Stimulated activated CD8-positive, alpha-beta memory T cell treated with anti-CD3 and anti-CD28 coated beads, Interleukin-4, amount 100 ng/mL, for 24 hours (primary cell): ENCODE measurements at regions not wholly inside any gene's neighbourhood (a gene's known extent, or its start where the extent isn't known, plus 50 kb on each side); places are given as distances from the start of the nearest gene placed in this dataset.
"Not testable (repeated sequence)": the region's sequence is repeated elsewhere in the genome, so short reads cannot be mapped to it uniquely, and the experiment has no call there.

Experiments
- DNase-seq: peaks from one replicate; pipeline ENCODE4 v3.0.0-alpha.2; 2020; ENCODE audit warnings: low read depth

- not testable (repeated sequence) for DNase-seq
Observed at GRCh38 chr4:9702696-9703095, 78.7 kb upstream of the DRD5 start.

DNA sequence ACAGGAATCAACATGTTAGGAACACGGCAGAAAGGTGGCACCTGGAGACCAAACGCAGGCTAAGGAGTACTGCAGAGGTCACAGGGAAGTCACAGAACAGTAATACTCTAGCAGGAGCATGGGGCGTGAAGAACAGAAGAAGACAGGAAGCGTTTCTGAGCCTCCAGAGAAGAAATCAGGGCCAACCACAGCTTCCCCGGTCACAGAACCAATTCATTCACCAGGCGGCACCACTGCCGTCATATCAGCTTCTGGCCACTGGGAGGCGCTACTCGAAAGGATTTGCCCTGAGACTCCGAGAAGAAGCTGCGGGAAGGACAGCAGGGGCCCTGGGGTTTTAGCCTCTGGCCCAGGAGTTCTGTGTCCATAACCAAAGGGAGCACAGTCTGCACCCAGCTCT is 78.0 kb upstream of the DRD5 start:
- peak; percentile 42 for DNase-seq

GRCh38 chr4:9704126-9704525 is 77.3 kb upstream of the DRD5 start:
- not testable (repeated sequence) for DNase-seq

DNA sequence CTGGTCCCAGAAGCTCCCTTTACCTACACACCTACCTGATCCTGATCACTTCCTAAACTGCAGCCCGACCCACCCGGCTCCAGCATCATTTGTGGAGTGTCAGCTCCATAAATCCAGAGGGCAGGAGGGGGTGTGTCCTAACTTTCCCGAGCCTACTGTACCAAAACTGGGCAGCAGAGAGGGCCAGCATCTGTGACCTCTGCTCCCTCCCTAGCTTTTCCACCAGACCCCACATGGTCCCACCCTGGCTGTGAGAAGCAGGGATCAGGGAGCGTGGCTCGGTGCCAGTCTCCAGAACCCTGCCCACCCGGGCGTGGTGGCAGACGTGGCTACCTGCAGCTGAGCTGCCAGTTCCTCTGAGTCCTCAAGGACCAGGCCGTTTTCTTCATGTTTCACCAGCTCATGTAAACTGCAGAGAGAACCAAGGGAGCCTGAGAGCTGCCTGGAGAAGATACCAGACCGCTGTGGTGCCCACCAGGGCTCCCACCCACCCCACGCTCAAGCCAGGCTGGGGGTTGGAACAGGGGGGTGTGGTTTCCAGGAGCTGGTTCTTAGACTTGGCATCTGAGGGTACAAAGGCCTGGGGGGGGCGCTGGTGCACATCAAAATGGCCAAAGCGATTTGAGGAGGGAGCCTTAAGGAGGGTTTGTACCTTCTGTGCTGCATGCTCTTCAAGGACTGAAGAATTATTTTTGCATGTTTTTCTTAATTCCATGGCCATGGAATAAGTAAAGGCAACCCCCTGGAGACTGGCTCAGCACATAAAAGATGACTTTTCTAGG is 76.7 kb upstream of the DRD5 start:
- no peak for DNase-seq

DNA sequence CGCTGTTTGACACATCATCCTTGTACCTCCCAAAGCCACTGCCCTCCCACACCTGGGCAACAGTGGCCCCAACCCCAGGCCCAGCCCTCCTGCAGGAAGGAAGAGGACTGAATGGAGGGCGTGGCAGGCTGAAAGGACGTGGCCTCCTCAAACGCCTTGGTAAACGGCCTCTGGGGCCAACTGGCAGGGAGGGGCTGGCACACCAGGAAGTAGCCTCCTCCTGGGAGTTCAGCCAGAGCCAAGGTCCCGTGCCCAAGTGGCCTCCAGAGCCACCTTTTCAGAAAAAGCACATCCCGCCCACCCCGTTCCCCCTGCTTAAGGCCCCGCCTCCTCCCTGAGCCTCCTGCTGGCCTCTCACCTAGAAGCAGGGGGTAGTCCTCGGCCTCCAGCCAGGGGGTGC is 74.2 kb upstream of the DRD5 start:
- DNase-seq, result not testable (repeated sequence)

- DNase-seq, result not testable (repeated sequence)
Observed at GRCh38 chr4:9707936-9708335, 73.5 kb upstream of the DRD5 start.

DNA sequence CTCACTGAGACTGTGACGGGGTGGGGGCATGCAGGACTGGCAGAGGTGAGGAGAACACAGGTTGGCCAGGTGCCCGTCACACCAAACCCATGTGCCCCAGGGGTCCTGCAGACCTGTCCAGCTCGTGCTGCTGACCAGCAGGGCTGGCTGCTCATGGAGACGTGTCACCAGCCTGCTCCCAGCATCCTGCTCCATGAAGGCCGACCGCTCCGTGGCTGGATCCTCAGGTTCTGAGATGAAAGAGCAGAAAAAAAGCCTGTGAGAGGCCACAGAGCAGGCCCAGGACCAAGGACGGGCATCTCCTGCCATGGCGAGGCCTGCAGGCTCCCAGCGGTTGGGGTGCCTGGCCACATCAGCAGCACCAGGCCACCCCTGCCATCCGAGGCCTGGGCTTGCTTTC is 71.7 kb upstream of the DRD5 start:
- DNase-seq, result no peak

DNA sequence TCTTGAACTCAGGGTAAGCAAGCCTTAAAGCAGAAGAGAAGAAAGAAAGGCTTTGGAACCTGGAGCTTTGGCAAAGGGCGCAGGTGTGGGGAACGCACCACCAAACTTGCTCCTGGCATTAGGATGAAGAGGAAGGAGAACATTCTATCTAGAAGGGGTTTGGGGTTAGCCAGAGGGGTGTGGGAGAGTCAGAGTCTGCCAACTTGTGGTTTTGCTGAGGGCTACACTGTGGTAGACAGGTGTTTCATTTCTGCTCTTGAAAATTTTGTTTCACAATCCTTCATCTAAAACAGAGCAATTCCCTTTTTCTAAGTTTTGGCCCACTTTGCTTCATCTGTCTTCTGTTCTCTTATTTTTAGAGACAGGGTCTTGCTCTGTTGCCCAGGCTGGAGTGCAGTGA is 66.2 kb upstream of the DRD5 start:
- DNase-seq, result not testable (repeated sequence)

DNA sequence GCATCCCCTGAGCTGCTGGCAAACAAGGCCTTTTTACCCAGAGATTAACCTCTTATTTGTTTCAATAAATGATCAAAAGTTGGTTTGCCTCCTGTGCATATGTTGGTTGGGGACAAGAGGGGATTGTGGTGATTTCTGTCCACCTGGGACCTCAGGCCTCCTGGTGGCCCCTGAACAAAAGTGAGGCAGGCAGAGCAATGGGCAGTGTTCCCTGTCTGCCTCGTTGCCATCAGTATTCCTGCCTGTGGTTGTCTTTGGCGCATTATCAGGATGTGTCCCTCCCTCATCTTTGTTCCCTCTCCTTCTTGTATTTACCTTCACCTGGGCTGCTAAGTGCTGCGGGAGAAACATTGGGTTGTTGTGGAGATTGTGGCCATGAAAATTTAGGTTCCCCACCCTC is 65.3 kb upstream of the DRD5 start:
- DNase-seq, result no peak

DNA sequence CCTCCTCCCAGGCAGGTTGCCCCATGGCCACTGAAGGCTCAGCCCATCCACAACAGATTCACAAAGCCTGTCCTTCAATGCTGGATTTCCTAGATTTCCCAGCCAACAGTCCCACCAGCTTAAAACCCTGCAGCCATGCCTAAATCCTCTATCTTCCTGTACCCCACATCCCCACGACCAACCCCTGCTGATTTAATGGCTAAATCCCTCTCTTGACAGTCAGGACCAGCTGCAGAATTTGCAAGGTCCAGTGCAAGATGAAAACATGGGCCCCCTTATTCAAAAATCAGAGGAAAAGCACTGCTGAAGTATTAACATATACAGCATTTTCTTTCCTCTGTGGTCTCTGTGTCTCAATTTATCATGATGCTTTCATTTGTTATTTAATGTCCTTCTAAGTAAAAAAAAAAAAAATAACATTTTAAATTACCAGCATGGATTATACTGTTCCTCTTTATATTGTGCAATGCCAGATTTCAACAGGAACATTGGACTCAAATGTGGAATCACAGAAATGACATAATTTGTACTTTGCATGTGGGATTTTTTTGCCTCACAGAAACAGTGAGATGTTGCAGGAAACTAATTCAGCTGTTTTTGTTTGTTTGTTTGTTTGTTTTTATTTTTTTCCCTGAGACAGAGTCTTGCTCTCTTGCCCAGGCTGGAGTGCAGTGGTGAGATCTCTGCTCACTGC is 63.0 kb upstream of the DRD5 start:
- DNase-seq, result not testable (repeated sequence)

GRCh38 chr4:9722131-9722530 is 59.3 kb upstream of the DRD5 start:
- DNase-seq, result not testable (repeated sequence)
